DMS79 (cell line): ENCODE measurements at regions not wholly inside any gene's neighbourhood (a gene's known extent, or its start where the extent isn't known, plus 50 kb on each side); places are given as distances from the start of the nearest gene placed in this dataset.
A peak's percentile ranks its signal among the peaks of the same experiment; 100 is the strongest.

Source experiments
- DNase-seq: peaks from one replicate; lab custom pipeline; 2025; lab: John Stamatoyannopoulos, UW

- no peak for DNase-seq
These were observed 118.8 kb downstream of the GYPC start for GRCh38 chr2:126774761-126775160.

- DNase-seq, result no peak
These were observed 119.5 kb downstream of the GYPC start for GRCh38 chr2:126775300-126775985.

- no peak for DNase-seq
These were observed 120.3 kb downstream of the GYPC start for GRCh38 chr2:126776255-126776654.

- DNase-seq, result peak; percentile 4
These were observed 121.0 kb downstream of the GYPC start for GRCh38 chr2:126776692-126777619.

GRCh38 chr2:126777620-126777978 is 121.1 kb upstream of the TEX51 start:
- no peak for DNase-seq

GRCh38 chr2:126778561-126779501 is 119.9 kb upstream of the TEX51 start:
- DNase-seq, result no peak

- no peak for DNase-seq
These were observed 117.5 kb upstream of the TEX51 start for GRCh38 chr2:126781206-126781605.

- no peak for DNase-seq
These were observed 116.9 kb upstream of the TEX51 start for GRCh38 chr2:126781806-126782205.

- no peak for DNase-seq
These were observed 116.0 kb upstream of the TEX51 start for GRCh38 chr2:126782648-126783047.

GRCh38 chr2:126783341-126783740 is 115.3 kb upstream of the TEX51 start:
- no peak for DNase-seq

- DNase-seq, result no peak
These were observed 114.6 kb upstream of the TEX51 start for GRCh38 chr2:126784045-126784444.

GRCh38 chr2:126784621-126785020 is 114.1 kb upstream of the TEX51 start:
- DNase-seq, result no peak

- DNase-seq, result no peak
These were observed 113.5 kb upstream of the TEX51 start for GRCh38 chr2:126785236-126785635.

- no peak for DNase-seq
These were observed 112.8 kb upstream of the TEX51 start for GRCh38 chr2:126785862-126786261.

GRCh38 chr2:126786765-126787164 is 111.9 kb upstream of the TEX51 start:
- no peak for DNase-seq

GRCh38 chr2:126787289-126787688 is 111.4 kb upstream of the TEX51 start:
- DNase-seq, result no peak

GRCh38 chr2:126788113-126788512 is 110.6 kb upstream of the TEX51 start:
- no peak for DNase-seq

- no peak for DNase-seq
These were observed 110.0 kb upstream of the TEX51 start for GRCh38 chr2:126788652-126789051.

- no peak for DNase-seq
These were observed 107.5 kb upstream of the TEX51 start for GRCh38 chr2:126790987-126791780.

- no peak for DNase-seq
These were observed 106.5 kb upstream of the TEX51 start for GRCh38 chr2:126792186-126792585.

GRCh38 chr2:126792993-126793392 is 105.7 kb upstream of the TEX51 start:
- no peak for DNase-seq
